ENCODE measurements at regions not wholly inside any gene's neighbourhood (a gene's known extent, or its start where the extent isn't known, plus 50 kb on each side); places are given as distances from the start of the nearest gene placed in this dataset.

- no peak for DNase-seq
These were observed 514.8 kb downstream of the BCOR start for GRCh38 chrX:39582976-39583375.

DNA sequence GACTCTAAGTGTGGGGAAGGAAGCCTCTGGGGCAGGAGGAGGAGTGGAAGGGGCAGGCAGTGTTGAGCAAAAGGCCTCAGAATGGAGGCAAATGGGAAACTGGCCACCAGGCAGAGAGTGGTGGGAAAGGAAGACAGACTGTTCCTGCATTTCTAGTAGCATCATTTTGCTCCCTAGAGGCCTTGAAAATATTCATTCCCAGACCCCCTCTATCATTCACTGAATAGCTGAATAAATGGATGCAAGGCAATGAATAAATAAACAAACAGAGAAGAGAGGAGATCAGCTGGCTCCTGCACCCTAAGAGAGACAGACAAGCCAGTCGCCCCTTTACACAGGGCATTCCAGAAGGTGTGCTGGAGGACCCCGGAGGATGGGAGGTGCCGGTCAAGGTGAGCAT, 511.9 kb downstream of the BCOR start:
- DNase-seq = no peak

DNA sequence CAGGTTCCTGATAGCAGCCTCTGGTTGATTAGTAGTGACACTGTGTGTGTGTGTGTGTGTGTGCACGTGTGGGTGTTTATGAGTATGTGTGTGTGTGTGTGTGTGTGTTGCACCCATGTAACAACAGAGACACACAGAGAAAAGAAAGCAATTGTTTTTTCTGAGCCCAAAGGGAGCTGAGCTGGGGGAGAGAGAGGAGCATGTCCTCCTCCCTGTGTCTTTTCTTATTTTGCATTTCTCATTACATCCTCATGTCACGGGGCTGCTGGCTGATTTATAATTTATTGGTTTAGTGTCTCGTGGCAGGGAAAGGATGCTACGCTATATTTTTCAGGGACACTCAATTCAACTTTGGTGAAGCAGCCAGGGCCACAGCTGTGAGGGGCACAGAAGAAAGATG, 511.4 kb downstream of the BCOR start:
- DNase-seq = no peak

DNA sequence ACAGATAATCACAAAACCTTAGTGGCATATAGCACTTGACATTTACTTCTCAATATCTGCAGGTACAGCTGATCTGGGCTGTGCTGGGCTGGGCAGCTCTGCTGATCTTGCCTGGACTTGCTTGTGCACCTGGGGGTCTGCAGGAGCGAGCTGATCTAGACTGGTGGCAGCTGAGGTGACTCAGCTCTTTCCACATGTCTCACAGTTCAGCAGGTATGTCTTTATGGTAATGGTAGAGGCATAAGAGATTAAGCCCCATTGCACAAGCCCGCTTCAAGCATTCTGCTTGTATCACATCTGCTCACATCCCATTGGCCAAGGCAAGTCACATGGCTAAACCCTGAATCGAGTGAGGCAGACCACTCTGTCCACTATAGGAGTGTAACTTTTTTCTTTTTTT, 506.7 kb downstream of the BCOR start:
- no peak for DNase-seq

- no peak for DNase-seq
These were observed 505.0 kb downstream of the BCOR start for GRCh38 chrX:39592776-39593175.

DNA sequence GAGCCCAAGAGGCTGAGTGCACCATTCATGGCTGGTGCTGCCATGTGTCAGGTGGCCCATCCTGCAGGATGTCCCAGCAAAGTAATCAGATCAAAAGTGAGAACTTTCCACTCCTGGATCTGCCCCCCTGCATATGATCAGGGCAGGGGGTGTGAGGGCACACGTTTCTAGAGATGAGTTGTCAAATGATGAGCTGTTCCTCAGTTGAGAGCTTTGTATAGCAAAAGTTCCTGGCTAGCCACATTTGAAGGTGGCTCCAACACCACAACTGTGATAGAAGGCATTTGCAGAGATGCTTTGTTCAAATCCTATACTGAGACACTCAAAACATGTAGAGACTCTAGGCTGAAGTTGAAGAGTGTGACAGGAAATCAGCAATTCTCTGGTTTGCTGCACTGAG, 501.8 kb downstream of the BCOR start:
- no peak for DNase-seq

DNA sequence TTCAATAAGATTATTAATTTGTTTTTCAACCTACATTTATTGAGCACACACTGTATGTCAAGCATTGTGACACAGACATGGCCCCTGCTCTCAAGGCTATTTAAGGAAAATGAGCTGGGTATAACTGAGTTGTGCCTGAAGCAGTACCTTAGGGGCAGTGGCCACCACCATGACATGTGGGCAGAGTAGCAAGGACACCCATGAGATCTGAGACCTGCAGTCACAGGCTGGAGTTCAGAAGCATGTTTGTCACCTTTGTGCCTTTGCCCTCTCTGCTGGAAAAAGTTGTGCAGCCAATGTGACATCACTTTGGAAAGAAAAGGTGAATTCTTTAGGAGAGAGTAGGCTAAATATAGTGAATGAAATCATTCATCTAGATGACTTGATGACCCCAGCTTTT, 501.3 kb downstream of the BCOR start:
- DNase-seq = no peak

DNA sequence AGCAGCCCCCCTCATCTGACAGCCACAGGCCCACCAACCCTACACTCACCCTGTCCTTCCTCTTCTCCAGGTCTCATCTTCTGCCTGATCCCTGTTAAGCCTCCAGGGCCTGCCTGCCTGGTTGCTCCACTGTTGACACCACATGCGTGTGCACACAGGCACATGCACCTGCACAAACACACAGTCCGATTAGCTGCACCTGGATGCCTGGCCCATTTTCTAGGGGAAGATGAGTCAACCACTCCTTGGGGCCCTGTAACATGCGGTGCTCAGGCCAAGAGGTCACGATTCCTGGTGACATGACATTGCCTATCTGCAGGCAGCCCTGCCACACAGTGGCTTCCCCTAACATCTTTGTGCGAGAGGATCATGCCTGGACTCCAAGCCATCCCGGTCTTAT, 498.4 kb downstream of the BCOR start:
- no peak for DNase-seq

DNA sequence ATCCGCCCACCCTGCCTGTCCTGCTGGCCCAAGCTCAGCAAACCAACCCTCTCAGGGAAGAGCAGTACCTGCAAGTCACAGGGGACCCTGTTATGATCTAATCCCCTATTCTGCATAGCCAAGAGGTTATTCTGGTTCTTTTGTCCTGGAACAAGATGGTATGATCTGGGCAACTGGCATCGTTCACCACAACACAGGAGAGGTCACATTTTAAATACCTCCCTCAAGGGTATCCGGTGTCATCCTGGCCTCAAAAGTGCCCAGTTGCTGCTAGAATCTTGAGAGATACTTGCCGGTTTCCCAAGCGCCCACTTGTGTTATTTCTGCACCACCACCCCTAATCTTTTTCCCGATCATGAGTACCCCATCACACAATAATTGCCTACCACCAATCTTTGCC, 497.5 kb downstream of the BCOR start:
- no peak for DNase-seq

DNA sequence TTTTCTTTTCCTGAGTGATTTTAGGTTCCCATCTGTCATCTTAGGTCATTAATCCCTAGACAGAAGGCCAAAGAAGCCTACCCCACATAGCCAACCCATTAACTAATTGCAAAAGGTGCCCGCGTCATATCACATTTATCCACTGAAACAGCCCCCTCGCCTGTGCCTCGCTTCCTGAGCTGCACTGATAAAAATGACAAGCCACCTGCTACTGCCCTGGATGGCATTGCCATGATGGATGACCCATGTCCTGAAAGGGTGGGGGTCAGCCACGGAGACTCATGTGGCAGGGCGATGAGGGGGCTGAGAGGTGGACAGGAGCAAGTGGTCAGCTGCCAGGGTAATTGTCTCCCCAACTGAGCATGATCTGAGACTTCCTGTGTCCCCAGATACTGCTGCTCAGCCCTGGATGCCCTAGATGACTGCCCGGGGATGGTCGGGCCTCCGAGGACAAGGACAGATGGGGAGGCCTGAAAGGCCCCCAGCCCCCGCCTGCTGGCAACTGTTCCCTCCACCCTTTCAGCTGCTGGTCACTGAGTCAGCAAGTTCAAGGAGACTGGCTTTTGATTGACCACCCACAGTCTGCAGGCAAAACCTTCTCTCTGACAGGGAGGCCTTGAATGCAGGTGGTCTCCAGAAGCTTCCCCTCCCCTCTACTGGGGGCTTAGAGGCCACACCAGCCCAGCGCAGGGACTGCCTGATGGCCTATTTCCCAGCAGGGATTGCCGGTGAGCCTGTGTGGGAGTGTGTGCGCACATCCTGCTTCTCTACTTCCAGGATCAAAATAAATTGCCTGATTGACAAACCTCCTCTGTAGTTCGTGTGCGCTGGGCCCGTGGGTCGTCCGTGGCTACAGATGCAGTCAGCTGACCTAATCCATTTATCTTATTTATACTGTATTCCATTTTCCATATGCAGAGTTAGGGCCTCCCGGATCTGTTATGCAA, 496.3 kb downstream of the BCOR start:
- DNase-seq = no peak

DNA sequence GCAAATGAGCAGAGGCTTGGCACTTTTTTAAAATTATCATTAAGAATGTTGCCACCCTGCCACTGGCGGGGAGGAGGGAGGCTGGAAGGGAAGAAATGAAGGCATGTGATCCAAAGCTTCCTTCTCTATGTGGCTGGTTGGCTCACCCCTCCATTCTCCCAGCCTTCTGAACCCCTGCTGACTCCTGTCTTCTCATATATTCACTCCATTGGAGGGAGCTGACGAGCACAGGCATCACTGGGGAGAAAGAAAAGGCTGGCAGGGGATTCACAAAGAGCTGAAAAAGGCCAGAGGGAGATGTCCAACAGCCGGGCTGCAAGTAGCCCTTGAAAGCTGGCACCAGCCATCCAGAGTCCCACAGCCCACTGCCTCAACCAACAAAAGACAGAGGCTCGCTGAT, 495.6 kb downstream of the BCOR start:
- DNase-seq = no peak

DNA sequence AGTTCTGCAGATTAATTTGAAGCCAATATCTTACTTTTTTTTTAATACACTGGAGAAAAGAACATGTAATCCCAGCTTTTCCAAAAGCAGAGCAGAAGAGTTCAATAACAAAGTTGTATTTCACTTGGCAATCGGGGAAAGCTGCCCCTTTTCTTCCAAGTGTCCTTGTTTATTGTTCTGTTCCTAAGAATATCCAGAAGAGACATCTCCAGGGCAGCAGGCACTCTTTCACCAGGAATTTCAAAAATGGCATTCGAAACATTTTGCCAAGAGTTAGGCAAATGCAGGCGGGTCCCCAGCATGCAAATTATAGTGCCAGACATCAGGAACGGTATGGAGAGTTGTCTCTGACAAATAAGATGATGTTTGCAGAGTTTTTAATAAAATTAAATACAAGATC, 494.5 kb downstream of the BCOR start:
- no peak for DNase-seq

GRCh38 chrX:39605183-39605582, 492.6 kb downstream of the BCOR start:
- DNase-seq = no peak

GRCh38 chrX:39605866-39606265, 491.9 kb downstream of the BCOR start:
- DNase-seq = no peak

DNA sequence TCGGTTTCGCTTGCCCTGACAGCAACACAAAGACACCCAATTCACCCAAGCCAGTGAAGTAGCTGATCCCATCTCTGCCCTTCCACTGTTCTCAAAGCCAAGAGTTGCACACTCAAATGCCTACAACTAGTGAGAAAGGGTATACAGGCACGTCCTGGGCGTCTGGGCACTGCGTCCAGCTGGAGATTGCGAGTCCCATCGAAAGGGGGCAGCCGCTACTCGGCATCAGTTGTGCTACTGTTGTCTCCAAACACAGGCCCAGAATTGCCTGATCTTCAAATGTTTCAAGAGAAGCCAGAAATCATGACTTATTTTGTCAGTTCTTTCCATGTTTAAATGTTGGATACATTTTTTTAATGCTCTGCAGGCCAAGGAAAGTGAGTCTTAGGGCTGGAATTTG, 487.8 kb downstream of the BCOR start:
- DNase-seq = no peak

GRCh38 chrX:39611468-39611867, 486.3 kb downstream of the BCOR start:
- no peak for DNase-seq

DNA sequence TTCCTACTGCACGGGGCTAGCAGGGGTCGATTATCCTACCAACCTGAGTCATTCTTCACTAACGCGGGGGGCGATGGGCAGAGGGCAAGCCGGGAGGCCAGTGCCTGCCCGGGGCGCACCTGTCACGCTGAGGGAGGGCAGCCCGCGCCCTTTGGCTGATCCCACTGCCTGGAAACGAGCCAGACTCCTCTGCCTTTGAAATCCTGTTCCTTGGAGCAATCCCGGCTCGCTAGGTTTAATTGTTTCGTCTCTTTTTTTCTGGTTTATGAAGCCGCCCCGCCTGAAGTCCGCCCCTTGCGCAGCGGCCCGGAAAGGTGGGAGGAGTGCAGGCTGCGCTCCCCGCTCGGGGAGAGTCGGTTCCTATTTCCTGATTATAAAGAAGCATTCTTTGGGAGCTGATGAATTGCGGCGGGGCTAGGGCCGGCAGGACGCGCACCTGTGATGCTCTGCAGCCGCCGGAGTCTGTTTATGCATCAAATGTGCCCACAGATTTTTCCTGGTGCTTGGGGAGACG, 484.2 kb downstream of the BCOR start:
- peak; percentile 27 for DNase-seq

- peak; percentile 78 for DNase-seq
These were observed 483.6 kb downstream of the BCOR start for GRCh38 chrX:39613997-39614679.

- DNase-seq = no peak
These were observed 483.1 kb downstream of the BCOR start for GRCh38 chrX:39614680-39614998.

DNA sequence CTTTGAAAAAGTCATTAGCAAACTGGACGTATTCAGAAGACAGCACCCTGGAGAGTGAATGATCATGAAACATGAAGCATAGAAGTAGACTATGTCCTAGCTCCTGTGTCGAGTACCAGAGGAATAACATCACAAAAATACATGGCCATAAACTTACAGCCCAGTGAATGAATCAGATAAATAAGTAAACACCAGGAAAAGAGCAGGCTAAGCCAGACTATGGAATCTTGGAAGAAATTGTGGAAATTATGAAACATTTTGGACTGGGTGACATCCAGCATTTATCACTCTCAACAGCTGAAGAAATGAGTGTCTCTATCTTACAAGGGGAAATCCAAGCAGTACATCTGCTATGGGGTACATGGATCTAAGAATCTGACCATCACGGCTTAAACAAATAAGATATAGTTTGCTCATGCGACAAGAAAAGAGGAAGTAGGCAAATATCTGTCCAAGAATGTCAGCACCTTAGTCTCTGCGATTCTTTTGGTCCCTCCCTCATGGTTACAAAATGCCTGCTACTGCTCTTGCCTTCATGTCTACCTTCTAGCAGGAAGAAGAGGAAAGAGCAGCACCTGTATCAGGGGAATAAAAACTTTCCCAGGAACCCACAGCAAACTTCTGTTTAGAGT, 481.5 kb downstream of the BCOR start:
- no peak for DNase-seq

DNA sequence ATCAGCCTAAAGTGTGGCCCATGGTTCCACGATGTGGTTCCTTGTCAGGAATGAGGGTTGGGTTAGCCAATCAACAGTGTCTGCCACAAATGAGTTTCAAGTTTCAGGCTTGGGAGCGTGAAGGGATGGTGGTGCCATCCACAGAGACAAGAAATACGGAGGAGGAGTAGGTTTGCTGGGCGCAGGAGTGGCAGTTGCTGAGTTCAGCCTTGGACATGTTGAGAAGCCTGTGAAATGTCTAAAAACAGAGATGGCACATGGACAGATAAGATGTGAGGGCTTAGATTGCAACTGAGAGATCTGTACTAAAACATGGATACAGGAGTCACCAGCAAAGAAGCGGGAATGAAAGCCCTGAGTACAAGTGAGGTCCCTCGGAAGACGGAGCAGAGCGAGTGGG, 481.0 kb downstream of the BCOR start:
- DNase-seq = no peak

- no peak for DNase-seq
These were observed 479.6 kb downstream of the BCOR start for GRCh38 chrX:39618178-39618577.

DNA sequence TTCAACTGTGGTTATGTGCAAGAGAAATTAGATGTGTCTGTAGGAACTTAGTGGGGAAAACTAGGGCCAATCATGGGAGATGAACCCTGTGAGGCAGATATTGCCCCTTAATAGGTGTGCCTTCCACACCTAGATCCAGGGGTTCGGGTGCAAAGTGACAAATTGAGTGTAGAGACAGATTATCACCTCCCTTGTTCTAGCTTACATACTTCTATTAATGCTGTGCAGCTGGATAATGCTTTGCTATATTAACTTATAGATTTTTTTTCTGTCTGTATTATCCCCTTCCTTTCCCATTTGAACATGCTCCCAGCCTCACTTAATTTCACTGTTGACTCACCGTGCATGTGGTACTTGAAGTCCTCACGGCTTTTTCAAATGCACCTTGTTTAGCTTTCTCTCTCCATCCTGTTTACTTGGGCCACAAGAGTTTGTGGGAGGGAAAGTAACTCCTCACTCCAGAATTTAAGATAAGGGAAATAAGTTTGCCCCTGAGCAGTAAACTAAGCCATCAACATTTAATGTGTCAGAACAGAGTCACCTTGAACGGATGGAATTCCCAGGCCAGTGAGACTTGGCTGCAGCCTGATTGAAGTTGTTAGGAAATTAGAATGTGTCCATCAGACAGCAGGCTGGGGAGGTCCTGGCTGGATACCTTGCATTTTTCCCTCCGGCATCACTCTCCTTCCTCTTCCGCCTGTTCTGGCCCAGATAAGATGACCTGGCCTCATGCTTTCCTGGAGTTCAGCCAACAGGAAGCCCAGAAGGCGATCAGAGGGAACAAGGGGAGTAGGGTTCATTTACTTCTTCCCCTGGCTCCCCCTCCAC, 478.4 kb downstream of the BCOR start:
- no peak for DNase-seq
